Retinal pigment epithelial cell (primary cell): ENCODE measurements at regions not wholly inside any gene's neighbourhood (a gene's known extent, or its start where the extent isn't known, plus 50 kb on each side); places are given as distances from the start of the nearest gene placed in this dataset.

Experiments
- DNase-seq: peaks from one replicate; pipeline ENCODE4 v3.0.0-alpha.2; 2010; ENCODE audit warnings: low read depth
- H3K4me3 ChIP-seq: 2 replicates; pipeline ENCODE4 v1.5.1; 2011; ENCODE audit warnings: mild to moderate bottlenecking, low read length, control low read depth, moderate library complexity
- TF ChIP-seq, protein P1 (sequence below): conservative IDR thresholded peaks from 2 replicates; pipeline ENCODE4 v1.5.1; 2011; ENCODE audit warnings: low read depth, low read length, control low read depth, inconsistent platforms

DNA sequence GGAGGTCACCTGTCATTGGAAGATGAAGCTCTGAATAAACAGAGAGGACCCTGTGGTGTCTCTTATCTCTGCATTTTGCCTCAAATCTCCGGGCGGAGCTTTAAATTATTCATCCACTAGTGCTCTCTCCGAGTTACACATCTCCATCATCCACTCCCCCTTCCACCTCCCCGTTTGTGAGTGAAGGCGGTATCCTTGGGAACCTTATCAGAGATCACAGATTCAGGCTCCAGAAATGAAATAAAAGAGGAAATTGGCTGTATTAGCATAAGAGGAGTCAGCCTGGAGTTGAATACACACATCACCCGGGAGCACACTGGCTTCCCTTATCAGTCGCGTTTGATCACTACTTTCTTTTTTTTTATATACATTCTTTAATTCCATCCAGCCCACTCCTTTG, 1184.8 kb downstream of the GATA3 start:
- H3K4me3 ChIP-seq = no peak overlapping the region
- no peak for DNase-seq
- TF ChIP-seq, protein P1, sequence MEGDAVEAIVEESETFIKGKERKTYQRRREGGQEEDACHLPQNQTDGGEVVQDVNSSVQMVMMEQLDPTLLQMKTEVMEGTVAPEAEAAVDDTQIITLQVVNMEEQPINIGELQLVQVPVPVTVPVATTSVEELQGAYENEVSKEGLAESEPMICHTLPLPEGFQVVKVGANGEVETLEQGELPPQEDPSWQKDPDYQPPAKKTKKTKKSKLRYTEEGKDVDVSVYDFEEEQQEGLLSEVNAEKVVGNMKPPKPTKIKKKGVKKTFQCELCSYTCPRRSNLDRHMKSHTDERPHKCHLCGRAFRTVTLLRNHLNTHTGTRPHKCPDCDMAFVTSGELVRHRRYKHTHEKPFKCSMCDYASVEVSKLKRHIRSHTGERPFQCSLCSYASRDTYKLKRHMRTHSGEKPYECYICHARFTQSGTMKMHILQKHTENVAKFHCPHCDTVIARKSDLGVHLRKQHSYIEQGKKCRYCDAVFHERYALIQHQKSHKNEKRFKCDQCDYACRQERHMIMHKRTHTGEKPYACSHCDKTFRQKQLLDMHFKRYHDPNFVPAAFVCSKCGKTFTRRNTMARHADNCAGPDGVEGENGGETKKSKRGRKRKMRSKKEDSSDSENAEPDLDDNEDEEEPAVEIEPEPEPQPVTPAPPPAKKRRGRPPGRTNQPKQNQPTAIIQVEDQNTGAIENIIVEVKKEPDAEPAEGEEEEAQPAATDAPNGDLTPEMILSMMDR = no peak

DNA sequence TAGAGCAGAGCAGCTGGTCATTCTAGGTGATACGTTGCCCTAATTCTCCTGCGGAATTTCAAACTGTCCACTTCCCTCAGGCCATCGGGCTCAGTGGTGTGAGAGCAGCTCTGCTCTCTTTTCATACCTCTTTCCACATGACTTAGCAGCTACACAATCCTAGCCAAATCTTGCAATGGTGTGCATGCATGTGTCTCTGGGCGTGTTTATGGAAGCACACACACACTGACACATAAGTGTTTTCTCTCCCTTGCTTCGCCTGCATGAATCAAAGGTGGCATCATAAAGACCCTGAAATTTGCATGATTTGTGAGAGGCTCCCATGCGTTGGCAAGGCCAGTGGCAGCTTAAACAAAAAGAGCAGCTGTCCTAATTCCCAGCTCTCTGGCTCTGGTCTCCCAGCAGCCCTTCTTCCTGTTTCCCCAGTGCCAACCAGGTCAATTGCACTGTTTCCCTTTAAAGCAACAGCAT, 1189.5 kb downstream of the GATA3 start:
- TF ChIP-seq, protein P1 = no peak
- DNase-seq = no peak
- H3K4me3 ChIP-seq = no peak overlapping the region

GRCh38 chr10:9244864-9245263, 1190.4 kb downstream of the GATA3 start:
- H3K4me3 ChIP-seq = no peak overlapping the region
- DNase-seq = no peak
- TF ChIP-seq, protein P1 = no peak

DNA sequence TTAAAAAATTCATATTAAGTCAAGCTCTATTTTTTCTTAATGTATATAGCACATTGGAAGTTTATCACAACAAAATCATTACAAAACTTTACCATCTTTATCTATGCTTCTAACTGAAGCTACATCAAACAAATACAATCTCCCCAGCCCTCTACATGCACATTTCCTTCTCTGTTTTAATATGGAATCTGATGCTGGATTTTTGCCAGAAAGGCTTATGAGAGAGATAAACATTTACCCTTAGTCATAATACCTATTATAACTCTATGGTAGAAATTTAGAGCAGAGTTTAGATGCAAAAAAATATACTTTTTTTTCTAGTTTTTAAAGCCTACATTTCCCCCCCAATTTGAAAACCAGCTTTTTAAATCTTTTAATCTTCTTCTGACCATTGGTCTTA, 1198.6 kb downstream of the GATA3 start:
- TF ChIP-seq, protein P1 = no peak
- H3K4me3 ChIP-seq = no peak overlapping the region
- DNase-seq = peak; percentile 64

DNA sequence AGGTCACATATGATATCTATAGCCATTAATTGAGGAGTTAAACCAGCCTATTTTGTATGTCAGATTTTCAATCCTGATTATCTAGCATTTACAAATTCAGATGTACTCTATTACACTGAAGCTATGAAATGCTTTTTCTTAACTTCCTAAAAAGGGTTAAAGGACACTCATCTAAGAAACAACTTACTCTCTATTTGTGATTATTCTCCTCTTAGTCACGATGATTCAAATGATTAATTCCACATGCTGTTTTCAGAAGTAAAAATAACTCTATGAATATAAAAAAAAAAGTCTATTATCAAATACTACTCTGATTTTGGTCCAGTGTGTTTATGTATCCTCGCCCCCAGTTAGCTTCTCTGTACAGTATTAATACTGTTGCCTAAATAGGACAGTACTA, 1199.9 kb downstream of the GATA3 start:
- H3K4me3 ChIP-seq = no peak overlapping the region
- TF ChIP-seq, protein P1 = no peak
- DNase-seq = no peak

GRCh38 chr10:9260690-9261089, 1206.2 kb downstream of the GATA3 start:
- TF ChIP-seq, protein P1 = no peak
- H3K4me3 ChIP-seq = no peak overlapping the region
- no peak for DNase-seq

DNA sequence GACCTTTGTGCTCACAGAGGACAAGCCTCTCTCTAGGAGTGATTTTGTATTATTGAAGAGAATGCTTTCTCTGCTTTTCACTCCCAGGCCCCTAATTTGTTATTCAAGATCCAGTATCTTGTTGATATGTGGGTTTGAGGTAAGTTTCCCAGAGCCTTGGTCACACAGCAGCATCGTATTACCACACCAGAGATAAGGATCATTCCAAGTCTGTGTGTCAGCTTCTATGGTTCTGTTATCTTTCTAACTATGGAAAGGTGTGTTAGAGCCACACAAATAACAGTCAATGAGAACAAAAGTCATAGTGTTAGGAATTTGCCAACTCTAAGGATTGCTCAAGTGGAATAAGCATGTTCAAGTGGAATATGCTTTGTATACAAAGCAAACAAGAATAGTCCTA, 1208.3 kb downstream of the GATA3 start:
- no peak overlapping the region for H3K4me3 ChIP-seq
- no peak for DNase-seq
- TF ChIP-seq, protein P1 = no peak
